ENCODE measurements at regions not wholly inside any gene's neighbourhood (a gene's known extent, or its start where the extent isn't known, plus 50 kb on each side); places are given as distances from the start of the nearest gene placed in this dataset.
A peak's percentile ranks its signal among the peaks of the same experiment; 100 is the strongest.

DNA sequence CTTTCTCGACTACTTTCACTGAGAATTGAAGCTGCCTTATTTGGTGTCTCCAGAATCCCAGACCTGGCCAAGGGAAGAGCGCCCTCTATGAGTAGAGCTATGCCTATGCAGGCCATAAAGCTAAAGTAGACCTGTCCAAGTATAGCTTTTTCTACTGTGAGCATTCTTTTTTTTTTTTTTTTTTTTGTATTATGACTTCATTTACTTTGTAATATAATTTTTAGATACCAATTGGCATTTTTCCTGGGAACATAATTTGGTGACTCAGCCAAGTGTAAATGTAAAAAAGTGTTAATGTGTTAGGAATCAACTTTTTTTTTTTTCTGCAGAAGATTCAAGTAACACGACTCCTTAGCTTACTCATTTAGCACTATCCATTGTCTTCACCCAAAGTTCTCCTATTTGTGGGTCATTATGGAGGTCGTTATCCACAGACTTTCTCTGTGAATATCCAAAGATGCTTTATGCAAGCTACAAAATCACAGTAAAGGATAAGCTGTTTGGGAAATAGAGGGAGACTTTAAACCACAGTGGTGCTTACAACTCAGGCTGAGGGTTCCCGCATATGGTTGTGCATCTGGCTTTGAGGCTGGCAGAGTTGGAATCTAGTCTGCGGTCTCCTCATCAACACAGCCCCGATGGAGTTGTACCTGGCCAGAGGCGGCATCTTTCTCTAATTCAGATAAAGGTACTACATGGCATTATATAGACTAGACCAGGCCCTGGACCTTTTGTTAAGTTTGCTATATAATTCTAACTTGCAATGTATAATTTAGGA lies 1040.2 kb upstream of the SORCS1 start:
- no peak overlapping the region for H3K4me3 ChIP-seq

GRCh38 chr10:108203905-108204527 lies 1039.5 kb upstream of the SORCS1 start:
- TF ChIP-seq POLR2A (IDR thresholded peaks at IDR 0.05): no peak
- no peak for TF ChIP-seq CTCF (IDR thresholded peaks at IDR 0.05 in 8 of 11, conservative IDR thresholded peaks at IDR 0.05 in 3 of 11)
- TF ChIP-seq POLR2AphosphoS5 (IDR thresholded peaks at IDR 0.05): no peak
- H3K27ac ChIP-seq: no peak overlapping the region
- WGBS, 5 donors: 73 to 90% (median 77%) methylated on average over 3 of the region's 3 CpGs
- intact Hi-C loops (cut with DNase I; ENCODE audit: low total_unique reads): no loop called here
- no peak overlapping the region for H3K4me3 ChIP-seq
- H3K9me3 ChIP-seq: peaks cover 0 to 6% (median 0%) of the 10 kb centered on the region in 8 donors
- DNase-seq: no peak
- H3K4me1 ChIP-seq: no peaks in the 10 kb centered on the region
- H3K27me3 ChIP-seq (replicated peaks in 1 of 7): no peaks in the 10 kb centered on the region
- no peaks in the 10 kb centered on the region for H3K36me3 ChIP-seq

More for the DNA sequence above, 1040.2 kb upstream of the SORCS1 start:
- Histone ChIP-seq H3K27ac (no peak overlapping the region), H3K36me3 (no peaks in the 10 kb centered on the region), H3K27me3 (replicated peaks in 1 of 7) (no peaks in the 10 kb centered on the region), H3K4me1 (no peaks in the 10 kb centered on the region), H3K9me3 (peaks cover 0 to 6% (median 0%) of the 10 kb centered on the region in 8 donors)
- TF ChIP-seq CTCF (IDR thresholded peaks at IDR 0.05 in 8 of 11, conservative IDR thresholded peaks at IDR 0.05 in 3 of 11): peak in 8 of 11 experiments; percentile 18 to 65 (median 40)
- no peak for TF ChIP-seq POLR2A (IDR thresholded peaks at IDR 0.05)
- intact Hi-C loops (cut with DNase I; ENCODE audit: low total_unique reads): no loop called here
- no peak for DNase-seq
- 59 to 65% (median 64%) methylated on average over 8 of the region's 8 CpGs for WGBS, 5 donors

DNA sequence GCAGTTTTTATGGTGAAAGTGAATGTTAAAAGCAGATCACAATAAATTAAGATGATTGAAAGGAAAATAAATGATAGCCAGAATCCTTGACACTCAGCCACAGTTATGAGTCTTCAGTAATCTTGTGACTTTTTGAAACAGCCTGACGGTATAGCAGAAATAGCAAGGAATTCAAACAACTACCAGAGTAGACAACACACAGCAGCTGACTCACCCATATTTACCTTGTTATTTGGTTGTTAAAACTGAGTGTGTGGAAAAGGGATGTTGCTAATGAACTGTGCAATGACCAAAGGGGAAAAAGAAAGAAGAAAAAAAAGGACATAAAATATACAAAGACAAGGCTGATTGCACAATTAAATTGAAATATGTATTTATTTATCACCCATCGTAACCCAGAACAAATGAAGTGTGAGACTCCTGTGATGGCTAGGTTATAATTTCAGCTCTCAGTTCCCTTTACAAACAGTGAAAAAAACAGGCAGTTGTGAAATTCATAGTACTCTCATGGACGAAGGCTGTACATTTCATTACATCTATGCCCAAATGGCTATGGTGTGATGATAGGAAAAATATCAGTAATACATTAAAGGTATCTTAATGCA lies 1023.0 kb upstream of the SORCS1 start:
- Histone ChIP-seq H3K4me1 (no peaks in the 10 kb centered on the region), H3K4me3 (no peak overlapping the region), H3K9me3 (peaks cover 0 to 23% (median 6%) of the 10 kb centered on the region in 8 donors), H3K27ac (no peak overlapping the region), H3K36me3 (no peaks in the 10 kb centered on the region), H3K27me3 (replicated peaks in 1 of 7) (no peaks in the 10 kb centered on the region)
- TF ChIP-seq POLR2A (IDR thresholded peaks at IDR 0.05) (no peak), POLR2AphosphoS5 (IDR thresholded peaks at IDR 0.05) (no peak), CTCF (IDR thresholded peaks at IDR 0.05 in 8 of 11, conservative IDR thresholded peaks at IDR 0.05 in 3 of 11) (no peak)
- WGBS, 5 donors: 69 to 89% (median 76%) methylated on average over 3 of the region's 3 CpGs
- intact Hi-C loops (cut with DNase I; ENCODE audit: low total_unique reads): no loop called here
- DNase-seq: no peak

GRCh38 chr10:108184114-108184513 lies 1019.6 kb upstream of the SORCS1 start:
- WGBS, 5 donors: 19 to 34% (median 31%) methylated on average over 1 of the region's 1 CpG
- peaks cover 0 to 2% (median 0%) of the 10 kb centered on the region in 8 donors for H3K9me3 ChIP-seq
- H3K4me1 ChIP-seq: no peaks in the 10 kb centered on the region
- TF ChIP-seq POLR2AphosphoS5 (IDR thresholded peaks at IDR 0.05): no peak
- TF ChIP-seq CTCF (IDR thresholded peaks at IDR 0.05 in 8 of 11, conservative IDR thresholded peaks at IDR 0.05 in 3 of 11): no peak
- no peak for TF ChIP-seq POLR2A (IDR thresholded peaks at IDR 0.05)
- intact Hi-C loops (cut with DNase I; ENCODE audit: low total_unique reads): no loop called here
- DNase-seq: no peak
- H3K27me3 ChIP-seq (replicated peaks in 1 of 7): no peaks in the 10 kb centered on the region
- no peaks in the 10 kb centered on the region for H3K36me3 ChIP-seq
- H3K4me3 ChIP-seq: no peak overlapping the region
- H3K27ac ChIP-seq: no peak overlapping the region

Measured in spleen (tissue), 11 donors.